BJ (cell line): ENCODE measurements at regions not wholly inside any gene's neighbourhood (a gene's known extent, or its start where the extent isn't known, plus 50 kb on each side); places are given as distances from the start of the nearest gene placed in this dataset.

Experiments used
- CTCF ChIA-PET: fragments of 350-600 bp; formaldehyde crosslinking; extraction: SDS; loops from one replicate; lab custom pipeline; 2021; ENCODE audit warnings: antibody characterized with exemption, inconsistent platforms; lab: Yijun Ruan, JAX
- POLR2A ChIA-PET: fragments of 300-600 bp; sonication (Branson Sonifier 250); formaldehyde crosslinking; extraction: SDS; loops from one replicate; lab custom pipeline; 2021; ENCODE audit warnings: antibody characterized with exemption; lab: Charles Lee
- DNase-seq: peaks from one replicate; pipeline ENCODE4 v3.0.0-alpha.2; 2011; ENCODE audit warnings: low read depth
- H3K27me3 ChIP-seq: 2 replicates; pipeline ENCODE4 v1.6.0; 2011; ENCODE audit warnings: low read length; ENCODE audit not compliant: control insufficient read depth, insufficient read depth
- H3K36me3 ChIP-seq: 2 replicates; pipeline ENCODE4 v1.5.1; 2011; ENCODE audit warnings: low read length; ENCODE audit not compliant: control insufficient read depth, insufficient read depth
- H3K4me3 ChIP-seq: 2 replicates; pipeline ENCODE4 v1.5.1; 2011; ENCODE audit warnings: low read depth, mild to moderate bottlenecking, control low read depth, low read length
- CTCF ChIP-seq: IDR thresholded peaks from 2 replicates; pipeline ENCODE4 v1.5.1; 2011; ENCODE audit warnings: low read depth, mild to moderate bottlenecking, control low read depth, inconsistent platforms, low read length, moderate library complexity; ENCODE audit not compliant: insufficient read depth

- ChIA-PET CTCF (interaction anchor here (1.0 kb wide), 1 partner anchor 10 kb away, joined by 4 read pairs; no protein-coding TSS in a partner anchor), POLR2A (no interaction called here)
- DNase-seq = no peak
- H3K27me3 ChIP-seq = no peaks in the 10 kb centered on the region
- H3K4me3 ChIP-seq = no peak overlapping the region
- no peak for TF ChIP-seq CTCF
- H3K36me3 ChIP-seq = no peaks in the 10 kb centered on the region
These were observed 510.8 kb downstream of the PTPRC start for GRCh38 chr1:199149591-199149990.

- CTCF ChIA-PET = no interaction called here
- TF ChIP-seq CTCF = no peak
- POLR2A ChIA-PET = no interaction called here
- Histone ChIP-seq H3K36me3 (no peaks in the 10 kb centered on the region), H3K4me3 (no peak overlapping the region), H3K27me3 (no peaks in the 10 kb centered on the region)
- no peak for DNase-seq
These were observed 511.9 kb downstream of the PTPRC start for GRCh38 chr1:199150756-199151155.

- CTCF ChIA-PET = no interaction called here
These were observed 513.0 kb downstream of the PTPRC start for GRCh38 chr1:199151634-199152425.

GRCh38 chr1:199152676-199153075 is 513.8 kb downstream of the PTPRC start:
- CTCF ChIA-PET = no interaction called here
- TF ChIP-seq CTCF = no peak

More at GRCh38 chr1:199151634-199152425, 513.0 kb downstream of the PTPRC start:
- TF ChIP-seq CTCF = no peak
- Histone ChIP-seq H3K4me3 (no peak overlapping the region), H3K27me3 (no peaks in the 10 kb centered on the region), H3K36me3 (no peaks in the 10 kb centered on the region)
- POLR2A ChIA-PET = no interaction called here
- no peak for DNase-seq

GRCh38 chr1:199155166-199156019 is 516.6 kb downstream of the PTPRC start:
- CTCF ChIA-PET = interaction anchor here (1.2 kb wide), 1 partner anchor 7 kb away, joined by 3 read pairs; no protein-coding TSS in a partner anchor

More at GRCh38 chr1:199152676-199153075, 513.8 kb downstream of the PTPRC start:
- H3K4me3 ChIP-seq = no peak overlapping the region
- POLR2A ChIA-PET = no interaction called here
- no peaks in the 10 kb centered on the region for H3K27me3 ChIP-seq
- no peaks in the 10 kb centered on the region for H3K36me3 ChIP-seq
- DNase-seq = no peak

More at GRCh38 chr1:199155166-199156019, 516.6 kb downstream of the PTPRC start:
- DNase-seq = no peak
- TF ChIP-seq CTCF = no peak
- no peaks in the 10 kb centered on the region for H3K36me3 ChIP-seq
- POLR2A ChIA-PET = no interaction called here
- no peaks in the 10 kb centered on the region for H3K27me3 ChIP-seq
- H3K4me3 ChIP-seq = no peak overlapping the region
